VCaP (cell line): ENCODE measurements at regions not wholly inside any gene's neighbourhood (a gene's known extent, or its start where the extent isn't known, plus 50 kb on each side); places are given as distances from the start of the nearest gene placed in this dataset.

Source experiments
- H3K27ac ChIP-seq: fragments of 450-650 bp; 2 replicates; pipeline ENCODE4 v1.5.1; 2017
- TF ChIP-seq, protein P1 (sequence below): fragments of 450-650 bp; conservative IDR thresholded peaks from 2 replicates; pipeline ENCODE4 v1.5.1; 2017; ENCODE audit warnings: mild to moderate bottlenecking, moderate library complexity

- TF ChIP-seq, protein P1, sequence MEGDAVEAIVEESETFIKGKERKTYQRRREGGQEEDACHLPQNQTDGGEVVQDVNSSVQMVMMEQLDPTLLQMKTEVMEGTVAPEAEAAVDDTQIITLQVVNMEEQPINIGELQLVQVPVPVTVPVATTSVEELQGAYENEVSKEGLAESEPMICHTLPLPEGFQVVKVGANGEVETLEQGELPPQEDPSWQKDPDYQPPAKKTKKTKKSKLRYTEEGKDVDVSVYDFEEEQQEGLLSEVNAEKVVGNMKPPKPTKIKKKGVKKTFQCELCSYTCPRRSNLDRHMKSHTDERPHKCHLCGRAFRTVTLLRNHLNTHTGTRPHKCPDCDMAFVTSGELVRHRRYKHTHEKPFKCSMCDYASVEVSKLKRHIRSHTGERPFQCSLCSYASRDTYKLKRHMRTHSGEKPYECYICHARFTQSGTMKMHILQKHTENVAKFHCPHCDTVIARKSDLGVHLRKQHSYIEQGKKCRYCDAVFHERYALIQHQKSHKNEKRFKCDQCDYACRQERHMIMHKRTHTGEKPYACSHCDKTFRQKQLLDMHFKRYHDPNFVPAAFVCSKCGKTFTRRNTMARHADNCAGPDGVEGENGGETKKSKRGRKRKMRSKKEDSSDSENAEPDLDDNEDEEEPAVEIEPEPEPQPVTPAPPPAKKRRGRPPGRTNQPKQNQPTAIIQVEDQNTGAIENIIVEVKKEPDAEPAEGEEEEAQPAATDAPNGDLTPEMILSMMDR, result no peak
- no peak overlapping the region for H3K27ac ChIP-seq
These were observed 110.0 kb upstream of the NAALADL2 start for GRCh38 chr3:174749143-174749542.

GRCh38 chr3:174755833-174756829 is 103.0 kb upstream of the NAALADL2 start:
- TF ChIP-seq, protein P1, result peak; percentile 43
- no peak overlapping the region for H3K27ac ChIP-seq

- TF ChIP-seq, protein P1, result no peak
- H3K27ac ChIP-seq, result no peak overlapping the region
These were observed 100.2 kb upstream of the NAALADL2 start for GRCh38 chr3:174758943-174759342.

- TF ChIP-seq, protein P1, result no peak
- no peak overlapping the region for H3K27ac ChIP-seq
These were observed 91.7 kb upstream of the NAALADL2 start for GRCh38 chr3:174767406-174767805.

GRCh38 chr3:174767853-174768382 is 91.2 kb upstream of the NAALADL2 start:
- H3K27ac ChIP-seq, result no peak overlapping the region
- TF ChIP-seq, protein P1, result no peak

DNA sequence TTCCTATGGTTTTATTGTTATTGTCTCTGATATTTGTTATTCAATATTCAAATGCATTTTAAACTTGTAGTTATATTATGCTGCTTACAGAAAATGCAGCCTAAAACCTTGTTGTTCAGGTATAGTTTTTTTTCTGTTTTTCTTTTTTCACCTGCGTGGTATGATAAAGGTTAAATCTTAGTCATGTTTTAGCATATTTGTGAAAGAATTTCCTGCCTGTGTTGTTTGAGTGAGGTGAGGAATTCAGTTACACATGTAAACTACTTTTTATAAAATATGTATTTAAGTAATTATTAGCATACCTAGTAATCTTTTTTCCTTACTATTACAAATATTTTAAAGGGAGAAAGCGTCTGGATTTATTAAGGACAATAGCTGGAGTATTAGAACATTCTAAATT is 90.0 kb upstream of the NAALADL2 start:
- no peak overlapping the region for H3K27ac ChIP-seq

GRCh38 chr3:174775603-174776002 is 83.5 kb upstream of the NAALADL2 start:
- no peak overlapping the region for H3K27ac ChIP-seq
- TF ChIP-seq, protein P1, result no peak

More for the DNA sequence above, 90.0 kb upstream of the NAALADL2 start:
- TF ChIP-seq, protein P1, result no peak
